GM10266 (cell line): ENCODE measurements at regions not wholly inside any gene's neighbourhood (a gene's known extent, or its start where the extent isn't known, plus 50 kb on each side); places are given as distances from the start of the nearest gene placed in this dataset.

Source experiments
- DNase-seq: peaks from one replicate; pipeline ENCODE4 v3.0.0; 2012; ENCODE audit errors: extremely low spot score
- CTCF ChIP-seq: IDR thresholded peaks from 2 replicates; pipeline ENCODE4 v1.5.1; 2012; ENCODE audit warnings: mild to moderate bottlenecking, low read depth; ENCODE audit not compliant: control insufficient read depth, insufficient read depth; ENCODE audit errors: missing control alignments

- no peak for TF ChIP-seq CTCF
- no peak for DNase-seq
Observed at GRCh38 chr10:118840071-118840775, 85.5 kb upstream of the CACUL1 start.

- DNase-seq = no peak
- TF ChIP-seq CTCF = no peak
Observed at GRCh38 chr10:118840776-118841468, 86.2 kb upstream of the CACUL1 start.

GRCh38 chr10:118841881-118842605 lies 87.3 kb upstream of the CACUL1 start:
- TF ChIP-seq CTCF = no peak
- DNase-seq = no peak

- no peak for TF ChIP-seq CTCF
- no peak for DNase-seq
Observed at GRCh38 chr10:118842843-118843624, 88.3 kb upstream of the CACUL1 start.

- no peak for TF ChIP-seq CTCF
- no peak for DNase-seq
Observed at GRCh38 chr10:118843647-118844265, 89.0 kb upstream of the CACUL1 start.

GRCh38 chr10:118844731-118845521 lies 90.2 kb upstream of the CACUL1 start:
- no peak for TF ChIP-seq CTCF

More at GRCh38 chr10:118844731-118845521, 90.2 kb upstream of the CACUL1 start:
- no peak for DNase-seq
